Spleen (tissue), 11 donors: ENCODE measurements at regions not wholly inside any gene's neighbourhood (a gene's known extent, or its start where the extent isn't known, plus 50 kb on each side); places are given as distances from the start of the nearest gene placed in this dataset.

Source experiments
- DNase-seq: peaks from one replicate; pipeline ENCODE4 v3.0.0-alpha.2; 2020
- H3K27ac ChIP-seq, 8 donors: fragments of 200-600 bp; sonication (generic) in 7 of 8; 1 replicate in 4 of 8; 2 replicates in 4 of 8; pipeline versions ENCODE4 v1.5.0 to v1.8.0; 2016 to 2021; ENCODE audit warnings: inconsistent platforms in 4 of 8, mild to moderate bottlenecking in 4 of 8, moderate library complexity in 1 of 8
- H3K27me3 ChIP-seq, 7 donors: fragments of 200-600 bp; sonication (generic) in 6 of 7; replicated peaks in 1 of 7; 1 replicate in 4 of 7; 2 replicates in 3 of 7; pipeline versions ENCODE4 v1.5.0 to v1.8.0; 2016 to 2021; ENCODE audit warnings: inconsistent platforms in 3 of 7, mild to moderate bottlenecking in 1 of 7
- H3K36me3 ChIP-seq, 6 donors: fragments of 200-600 bp; sonication (generic) in 5 of 6; 1 replicate in 4 of 6; 2 replicates in 2 of 6; pipeline versions ENCODE4 v1.5.0 to v1.8.0; 2016 to 2021; ENCODE audit warnings: inconsistent platforms in 2 of 6
- H3K4me1 ChIP-seq, 6 donors: fragments of 200-600 bp; sonication (generic) in 5 of 6; 1 replicate in 3 of 6; 2 replicates in 3 of 6; pipeline versions ENCODE4 v1.5.0 to v1.8.0; 2016 to 2021; ENCODE audit warnings: inconsistent platforms in 3 of 6
- H3K4me3 ChIP-seq, 8 donors: fragments of 200-600 bp; sonication (generic) in 7 of 8; 1 replicate in 4 of 8; 2 replicates in 4 of 8; pipeline versions ENCODE4 v1.5.0 to v1.8.0; 2016 to 2021; ENCODE audit warnings: inconsistent platforms in 4 of 8, mild to moderate bottlenecking in 4 of 8, moderate library complexity in 2 of 8
- H3K9me3 ChIP-seq, 8 donors: fragments of 200-600 bp; sonication (generic) in 7 of 8; 1 replicate in 4 of 8; 2 replicates in 4 of 8; pipeline versions ENCODE4 v1.5.0 to v1.8.0; 2016 to 2021; ENCODE audit warnings: inconsistent platforms in 4 of 8
- CTCF ChIP-seq, 11 experiments: fragments of 200-600 bp in 7 of 11; fragments of 450-650 bp in 4 of 11; sonication (generic) in 4 of 11; IDR thresholded peaks in 8 of 11; conservative IDR thresholded peaks in 3 of 11; 1 replicate in 7 of 11; 2 replicates in 4 of 11; pipeline versions ENCODE4 v1.4.0 to v1.8.0; 2016 to 2021; ENCODE audit warnings: antibody characterized with exemption in 11 of 11, inconsistent platforms in 4 of 11, mild to moderate bottlenecking in 1 of 11
- POLR2A ChIP-seq, 3 donors: fragments of 450-650 bp; IDR thresholded peaks; one replicate each; pipeline ENCODE4 v1.5.1; 2017; ENCODE audit warnings: antibody characterized with exemption in 3 of 3, mild to moderate bottlenecking in 1 of 3
- POLR2AphosphoS5 ChIP-seq, 3 donors: sonication (generic); formaldehyde crosslinking; IDR thresholded peaks; one replicate each; pipeline ENCODE4 v1.5.1; 2017; ENCODE audit warnings: antibody characterized with exemption in 3 of 3
- WGBS, 5 donors: extraction: QIAGEN DNeasy Blood & Tissue Kit in 3 of 5; methylation state at CpG; one replicate each; pipeline versions ENCODE4 v1.1.5 to v1.1.7; 2013 to 2018; 5-methylcytosine and 5-hydroxymethylcytosine counted together
- intact Hi-C: fragments of 100-400 bp; cut with DNase I; formaldehyde crosslinking; loops from one replicate; pipeline ENCODE4 v1.15.0; 2023; ENCODE audit warnings: low total_unique reads
- donor health status: healthy with polysubstance abuse.
- donor health status: DM: no; HTN: no; CAD: no; lungs with moderate emphysema.
- donor health status: DM: no; HTN: no; CAD: no.
- donor health status: Bipolar disorder and iron deficiency.
- donor health status: healthy.
- donor health status: DM: no; HTN: no; CAD: no.
- donor health status: DM: yes; HTN: yes; CAD: no.

GRCh38 chr4:129379429-129379828 lies 283.5 kb downstream of the C4orf33 start:
- intact Hi-C loops, result no loop called here
- DNase-seq, result no peak
- H3K4me3 ChIP-seq, result no peak overlapping the region
- no peak overlapping the region for H3K27ac ChIP-seq
- H3K27me3 ChIP-seq, result peaks cover 0 to 24% (median 0%) of the 10 kb centered on the region in 7 donors
- H3K36me3 ChIP-seq, result no peaks in the 10 kb centered on the region
- no peak for TF ChIP-seq POLR2AphosphoS5 (IDR thresholded peaks at IDR 0.05)
- TF ChIP-seq CTCF (IDR thresholded peaks at IDR 0.05 in 8 of 11, conservative IDR thresholded peaks at IDR 0.05 in 3 of 11), result no peak
- no peak for TF ChIP-seq POLR2A (IDR thresholded peaks at IDR 0.05)
- WGBS, 5 donors, result 33 to 55% (median 53%) methylated on average over 2 of the region's 2 CpGs
- H3K9me3 ChIP-seq, result no peaks in the 10 kb centered on the region
- no peaks in the 10 kb centered on the region for H3K4me1 ChIP-seq

DNA sequence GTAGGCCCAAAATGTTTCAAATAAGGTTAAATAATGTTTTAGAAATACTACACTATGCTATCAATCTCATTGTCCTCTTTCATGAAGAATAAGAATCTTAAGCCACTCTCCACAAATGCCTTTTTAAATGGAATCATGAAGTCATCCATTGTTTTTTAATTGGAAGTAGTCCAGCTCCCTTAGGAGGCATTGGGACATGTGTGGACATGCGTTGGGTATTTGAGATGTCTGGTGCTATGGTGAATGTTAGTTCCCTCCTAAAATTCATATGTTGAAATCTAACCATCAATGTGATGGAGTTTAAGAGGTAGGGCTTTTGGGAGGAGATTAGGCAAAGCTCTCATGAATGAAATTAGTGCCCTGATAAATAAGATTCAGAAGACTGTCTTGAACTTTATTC lies 289.0 kb downstream of the C4orf33 start:
- WGBS, 5 donors, result 68 to 96% (median 81%) methylated on average over 1 of the region's 1 CpG
- Histone ChIP-seq H3K27me3 (peaks cover 0 to 8% (median 0%) of the 10 kb centered on the region in 7 donors), H3K36me3 (no peaks in the 10 kb centered on the region), H3K4me1 (no peaks in the 10 kb centered on the region), H3K4me3 (no peak overlapping the region), H3K9me3 (no peaks in the 10 kb centered on the region), H3K27ac (no peak overlapping the region)
- intact Hi-C loops, result no loop called here
- TF ChIP-seq POLR2A (IDR thresholded peaks at IDR 0.05) (no peak), CTCF (IDR thresholded peaks at IDR 0.05 in 8 of 11, conservative IDR thresholded peaks at IDR 0.05 in 3 of 11) (no peak), POLR2AphosphoS5 (IDR thresholded peaks at IDR 0.05) (no peak)
- DNase-seq, result no peak

- H3K4me1 ChIP-seq, result no peaks in the 10 kb centered on the region
- intact Hi-C loops, result no loop called here
- no peak for DNase-seq
- TF ChIP-seq POLR2AphosphoS5 (IDR thresholded peaks at IDR 0.05), result no peak
- no peak for TF ChIP-seq POLR2A (IDR thresholded peaks at IDR 0.05)
- TF ChIP-seq CTCF (IDR thresholded peaks at IDR 0.05 in 8 of 11, conservative IDR thresholded peaks at IDR 0.05 in 3 of 11), result no peak
- no peak overlapping the region for H3K4me3 ChIP-seq
- H3K36me3 ChIP-seq, result no peaks in the 10 kb centered on the region
- H3K9me3 ChIP-seq, result no peaks in the 10 kb centered on the region
- peaks cover 0 to 4% (median 0%) of the 10 kb centered on the region in 7 donors for H3K27me3 ChIP-seq
- H3K27ac ChIP-seq, result no peak overlapping the region
Measured at GRCh38 chr4:129387666-129388065, 291.7 kb downstream of the C4orf33 start.

DNA sequence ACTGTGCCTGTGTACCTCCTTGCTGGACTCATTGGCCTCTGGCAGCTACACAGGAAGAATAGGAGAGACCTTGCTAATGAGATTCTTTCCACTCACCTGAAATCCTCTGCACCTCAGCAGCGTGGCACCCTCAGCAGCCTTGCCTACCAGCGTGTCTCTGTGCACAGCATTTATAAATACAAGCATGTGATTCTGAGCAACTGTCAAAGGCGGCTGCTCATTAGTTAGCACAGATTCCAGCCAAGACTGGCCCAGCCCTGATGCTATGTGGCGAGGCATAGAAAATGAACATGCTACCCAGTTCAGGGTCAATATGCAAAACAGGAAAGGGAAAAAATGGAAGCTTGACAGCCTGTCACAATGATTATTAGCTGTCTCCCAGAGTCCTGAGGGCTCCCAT lies 298.0 kb downstream of the C4orf33 start:
- TF ChIP-seq POLR2A (IDR thresholded peaks at IDR 0.05) (no peak), POLR2AphosphoS5 (IDR thresholded peaks at IDR 0.05) (no peak), CTCF (IDR thresholded peaks at IDR 0.05 in 8 of 11, conservative IDR thresholded peaks at IDR 0.05 in 3 of 11) (no peak)
- Histone ChIP-seq H3K4me3 (no peak overlapping the region), H3K27me3 (no peaks in the 10 kb centered on the region), H3K27ac (no peak overlapping the region), H3K4me1 (no peaks in the 10 kb centered on the region), H3K36me3 (no peaks in the 10 kb centered on the region), H3K9me3 (peaks cover 0 to 7% (median 3%) of the 10 kb centered on the region in 8 donors)
- 79 to 91% (median 82%) methylated on average over 4 of the region's 4 CpGs for WGBS, 5 donors
- no peak for DNase-seq
- intact Hi-C loops, result no loop called here
